ENCODE measurements at regions not wholly inside any gene's neighbourhood (a gene's known extent, or its start where the extent isn't known, plus 50 kb on each side); places are given as distances from the start of the nearest gene placed in this dataset.

DNA sequence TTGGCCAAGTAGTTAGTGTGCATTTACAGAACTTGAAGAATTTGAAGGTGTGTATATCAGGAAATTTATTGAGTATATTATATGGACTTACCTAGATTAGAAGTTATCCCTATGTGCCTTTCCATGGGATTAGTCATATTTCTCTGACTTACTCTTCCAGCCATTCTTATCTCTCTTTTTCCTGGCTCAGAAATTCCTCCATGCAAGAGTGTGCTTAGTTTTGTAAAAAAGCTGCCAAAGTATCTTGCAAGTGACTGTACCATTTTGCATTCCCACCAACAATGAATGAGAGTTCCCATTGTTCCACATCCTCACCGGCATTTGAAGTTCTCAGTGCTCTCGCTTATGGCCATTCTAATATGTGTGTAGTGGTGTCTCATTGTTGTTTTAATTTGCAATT lies 82.2 kb upstream of the GUCA2B start:
- peaks cover 0 to 3% of the 10 kb centered on the region in 2 donors for H3K27me3 ChIP-seq
- DNase-seq: no peak
- no peaks in the 10 kb centered on the region for H3K4me1 ChIP-seq
- no peak for TF ChIP-seq CTCF (IDR thresholded peaks at IDR 0.05)
- H3K4me3 ChIP-seq: no peak overlapping the region
- no peaks in the 10 kb centered on the region for H3K36me3 ChIP-seq
- H3K27ac ChIP-seq: no peak overlapping the region
- no peaks in the 10 kb centered on the region for H3K9me3 ChIP-seq
- intact Hi-C loops (cut with DNase I; ENCODE audit: low total_unique reads): no loop called here

DNA sequence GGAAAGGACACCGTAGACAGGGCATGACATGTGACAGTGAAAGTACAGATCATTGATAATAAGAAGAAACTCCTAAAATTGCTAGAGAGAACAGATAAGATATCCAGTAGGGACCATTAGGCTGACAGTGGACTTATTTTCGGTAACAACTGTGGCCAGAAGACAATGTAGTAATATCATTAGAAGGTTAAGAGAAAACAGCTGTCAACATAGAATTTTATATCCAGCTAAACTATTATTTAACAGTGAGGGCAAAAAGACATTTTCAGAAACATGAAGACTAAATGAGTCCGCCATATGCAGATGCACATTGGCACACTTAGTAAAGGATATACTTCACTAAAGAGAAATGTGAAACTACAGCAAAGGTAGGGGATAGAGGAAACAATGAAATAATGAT lies 95.4 kb upstream of the GUCA2B start:
- Histone ChIP-seq H3K9me3 (peaks cover 0 to 18% (median 15%) of the 10 kb centered on the region in 3 donors), H3K27ac (no peak overlapping the region), H3K27me3 (no peaks in the 10 kb centered on the region), H3K4me1 (no peaks in the 10 kb centered on the region), H3K4me3 (no peak overlapping the region), H3K36me3 (no peaks in the 10 kb centered on the region)
- no peak for TF ChIP-seq CTCF (IDR thresholded peaks at IDR 0.05)
- DNase-seq: no peak
- intact Hi-C loops (cut with DNase I; ENCODE audit: low total_unique reads): no loop called here

DNA sequence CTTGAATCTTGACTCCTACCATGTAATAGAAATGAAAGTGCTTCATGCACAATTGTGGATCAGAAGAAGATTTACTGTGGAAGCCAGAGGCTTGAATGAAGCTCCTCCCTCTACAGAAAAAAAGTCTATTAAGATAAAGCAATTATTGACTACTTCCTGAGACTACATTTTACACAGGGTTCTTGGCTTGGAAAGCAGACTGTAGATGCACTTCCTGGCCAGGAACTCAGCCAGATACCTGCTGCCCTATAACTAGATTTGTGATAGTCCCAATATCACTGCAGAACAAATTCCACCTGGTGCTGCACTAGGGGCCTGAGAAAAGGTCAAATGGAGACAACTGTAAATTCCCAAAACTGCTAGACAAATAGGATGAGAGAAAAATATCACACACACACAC lies 96.8 kb upstream of the GUCA2B start:
- intact Hi-C loops (cut with DNase I; ENCODE audit: low total_unique reads): no loop called here
- DNase-seq: no peak
- H3K36me3 ChIP-seq: no peaks in the 10 kb centered on the region

DNA sequence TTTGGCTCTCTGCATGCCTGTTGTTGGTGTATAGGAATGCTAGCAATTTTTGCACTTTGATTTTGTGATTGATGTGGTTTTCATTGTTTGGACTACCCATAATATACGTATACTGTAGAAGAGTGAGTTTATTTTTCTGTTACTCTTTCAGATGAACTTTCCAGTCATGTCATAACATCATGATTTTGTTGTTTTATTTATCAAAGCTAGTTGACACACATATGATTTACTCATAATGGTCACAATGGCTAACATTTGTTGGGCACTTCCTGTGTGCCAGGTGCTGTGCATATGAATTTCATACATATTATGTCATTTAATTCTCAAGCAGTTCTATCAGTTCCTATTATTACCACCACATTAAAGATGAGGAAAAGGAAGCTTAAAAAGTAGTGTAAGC lies 98.1 kb upstream of the GUCA2B start:
- DNase-seq: no peak
- Histone ChIP-seq H3K4me1 (no peaks in the 10 kb centered on the region), H3K27ac (no peak overlapping the region), H3K9me3 (peaks cover 0 to 18% (median 15%) of the 10 kb centered on the region in 3 donors), H3K4me3 (no peak overlapping the region), H3K27me3 (no peaks in the 10 kb centered on the region), H3K36me3 (no peaks in the 10 kb centered on the region)
- intact Hi-C loops (cut with DNase I; ENCODE audit: low total_unique reads): no loop called here
- no peak for TF ChIP-seq CTCF (IDR thresholded peaks at IDR 0.05)

More for the DNA sequence above, 96.8 kb upstream of the GUCA2B start:
- TF ChIP-seq CTCF (IDR thresholded peaks at IDR 0.05): no peak
- Histone ChIP-seq H3K27ac (no peak overlapping the region), H3K4me1 (no peaks in the 10 kb centered on the region), H3K4me3 (no peak overlapping the region), H3K27me3 (no peaks in the 10 kb centered on the region), H3K9me3 (peaks cover 0 to 18% (median 15%) of the 10 kb centered on the region in 3 donors)

DNA sequence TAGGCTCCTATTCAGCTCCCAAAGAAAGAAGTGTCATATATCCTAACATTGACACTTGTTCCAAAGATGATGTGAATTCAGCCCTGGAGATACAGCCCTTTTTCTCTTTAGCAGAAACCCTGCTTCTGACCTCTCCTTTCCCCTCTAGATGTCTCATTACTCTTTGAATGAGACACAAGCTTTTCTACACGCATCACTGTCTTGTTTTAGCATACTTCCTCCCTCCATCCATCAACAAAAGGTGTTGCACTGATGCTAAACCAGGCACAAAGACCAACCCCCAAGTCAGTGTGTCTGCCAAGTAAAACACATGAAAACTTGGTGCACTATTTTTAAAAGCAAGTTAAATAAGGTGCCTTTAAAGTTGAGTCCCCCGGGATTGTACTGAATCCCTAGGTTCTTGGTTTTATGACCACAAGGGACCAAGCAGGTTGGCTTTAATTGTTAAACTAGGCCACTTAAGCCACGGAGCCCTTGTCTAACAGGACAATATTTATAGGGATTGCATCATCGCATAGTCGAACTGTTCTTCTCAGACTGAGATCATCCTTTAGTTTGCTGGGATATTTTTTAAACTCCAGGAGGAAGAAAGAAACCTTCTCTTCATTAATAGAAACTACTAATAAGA lies 101.0 kb upstream of the GUCA2B start:
- no peak overlapping the region for H3K27ac ChIP-seq
- no peak for DNase-seq
- intact Hi-C loops (cut with DNase I; ENCODE audit: low total_unique reads): no loop called here
- TF ChIP-seq CTCF (IDR thresholded peaks at IDR 0.05): no peak
- H3K9me3 ChIP-seq: peaks cover 0 to 3% (median 0%) of the 10 kb centered on the region in 3 donors
- no peak overlapping the region for H3K4me3 ChIP-seq
- H3K4me1 ChIP-seq: no peaks in the 10 kb centered on the region
- H3K36me3 ChIP-seq: no peaks in the 10 kb centered on the region
- no peaks in the 10 kb centered on the region for H3K27me3 ChIP-seq

- no peaks in the 10 kb centered on the region for H3K36me3 ChIP-seq
- no peaks in the 10 kb centered on the region for H3K27me3 ChIP-seq
- H3K27ac ChIP-seq: no peak overlapping the region
- no peaks in the 10 kb centered on the region for H3K4me1 ChIP-seq
- intact Hi-C loops (cut with DNase I; ENCODE audit: low total_unique reads): no loop called here
- H3K9me3 ChIP-seq: no peaks in the 10 kb centered on the region
- no peak overlapping the region for H3K4me3 ChIP-seq
- DNase-seq: no peak
- TF ChIP-seq CTCF (IDR thresholded peaks at IDR 0.05): no peak
Measured at GRCh38 chr1:42047508-42047880, 105.7 kb upstream of the GUCA2B start.
